ENCODE measurements at regions not wholly inside any gene's neighbourhood (a gene's known extent, or its start where the extent isn't known, plus 50 kb on each side); places are given as distances from the start of the nearest gene placed in this dataset.

GRCh38 chr1:239562095-239562494 is 175.7 kb downstream of the CHRM3 start:
- TF ChIP-seq CTCF (conservative IDR thresholded peaks at IDR 0.05; ENCODE audit: low read depth, low read length) (no peak), EZH2 (IDR thresholded peaks at IDR 0.05; ENCODE audit: borderline replicate concordance, low read depth, low read length, poor library complexity, severe bottlenecking) (no peak)
